H1 (cell line): ENCODE measurements at regions not wholly inside any gene's neighbourhood (a gene's known extent, or its start where the extent isn't known, plus 50 kb on each side); places are given as distances from the start of the nearest gene placed in this dataset.
A peak's percentile ranks its signal among the peaks of the same experiment; 100 is the strongest.

ENCODE experiments used
- CTCF ChIA-PET: fragments of 300-600 bp; sonication (Branson Sonifier 250); formaldehyde crosslinking; loops from one replicate; lab custom pipeline; 2021; ENCODE audit not compliant: partially characterized antibody; lab: Charles Lee
- POLR2A ChIA-PET: fragments of 300-600 bp; sonication (Branson Sonifier 250); formaldehyde crosslinking; loops from one replicate; lab custom pipeline; 2021; ENCODE audit warnings: inconsistent platforms; ENCODE audit not compliant: partially characterized antibody; lab: Charles Lee
- DNase-seq, 2 experiments: peaks; one replicate each; pipeline versions ENCODE4 v3.0.0 to v3.0.0-alpha.2; 2010 to 2022; ENCODE audit warnings: low spot score in 2 of 2, low read depth in 1 of 2, mixed read lengths in 1 of 2
- FAIRE-seq: peaks from 2 replicates; lab custom pipeline; 2011; peaks lifted over from hg19 to GRCh38; lab: Jason Lieb, UNC
- H2AFZ ChIP-seq: 2 replicates; pipeline ENCODE4 v1.8.1; 2012; ENCODE audit warnings: low read length, inconsistent platforms
- H2AK5ac ChIP-seq: 2 replicates; pipeline ENCODE4 v1.6.1; 2013; ENCODE audit warnings: low read depth, low read length
- H2BK120ac ChIP-seq: replicated peaks from 2 replicates; pipeline ENCODE3; 2013; ENCODE audit warnings: low read depth, low read length, inconsistent platforms
- H2BK12ac ChIP-seq: 2 replicates; pipeline ENCODE4 v1.6.1; 2013; ENCODE audit warnings: low read depth, low read length
- H2BK15ac ChIP-seq: 2 replicates; pipeline ENCODE4 v1.6.1; 2013; ENCODE audit warnings: low read length
- H2BK20ac ChIP-seq: 2 replicates; pipeline ENCODE4 v1.6.1; 2013; ENCODE audit warnings: low read length
- H2BK5ac ChIP-seq: 2 replicates; pipeline ENCODE4 v1.6.1; 2013; ENCODE audit warnings: low read depth, low read length
- H3K14ac ChIP-seq: 2 replicates; pipeline ENCODE4 v1.6.1; 2013; ENCODE audit warnings: inconsistent platforms; ENCODE audit not compliant: insufficient read length
- H3K18ac ChIP-seq: 2 replicates; pipeline ENCODE4 v1.6.1; 2013; ENCODE audit warnings: low read length; ENCODE audit errors: extremely low read depth
- H3K23ac ChIP-seq: 2 replicates; pipeline ENCODE4 v1.6.1; 2013; ENCODE audit warnings: inconsistent platforms; ENCODE audit not compliant: insufficient read length
- H3K23me2 ChIP-seq: 2 replicates; pipeline ENCODE4 v1.6.1; 2013; ENCODE audit warnings: low read depth, low read length
- H3K27ac ChIP-seq: 2 replicates; pipeline ENCODE4 v1.6.1; 2011; ENCODE audit warnings: low read depth, low read length, inconsistent platforms
- H3K27me3 ChIP-seq, 4 experiments: replicated peaks in 1 of 4; 1 replicate in 1 of 4; 2 replicates in 3 of 4; pipeline versions ENCODE4 v1.6.1 to v1.8.1; 2011 to 2013; ENCODE audit warnings: low read length in 3 of 4, mild to moderate bottlenecking in 3 of 4, inconsistent platforms in 2 of 4, mixed read lengths in 2 of 4, moderate library complexity in 1 of 4; ENCODE audit not compliant: control insufficient read depth in 3 of 4, insufficient read depth in 3 of 4; ENCODE audit errors: extremely low read depth in 1 of 4
- H3K36me3 ChIP-seq, 4 experiments: 2 replicates each; pipeline versions ENCODE4 v1.6.1 to v1.8.1; 2011 to 2013; ENCODE audit warnings: mild to moderate bottlenecking in 4 of 4, low read length in 3 of 4, moderate library complexity in 2 of 4, control low read depth in 1 of 4, inconsistent platforms in 1 of 4; ENCODE audit not compliant: insufficient read depth in 4 of 4, control insufficient read depth in 2 of 4
- H3K4ac ChIP-seq: replicated peaks from 2 replicates; pipeline ENCODE3; 2013; ENCODE audit warnings: low read length, low read depth, mixed read lengths, inconsistent platforms; ENCODE audit not compliant: insufficient read length
- H3K4me1 ChIP-seq, 4 experiments: replicated peaks in 1 of 4; 1 replicate in 1 of 4; 2 replicates in 3 of 4; pipeline versions ENCODE4 v1.6.1 to v1.8.1; 2011 to 2013; ENCODE audit warnings: low read length in 3 of 4, inconsistent platforms in 2 of 4, mixed read lengths in 1 of 4; ENCODE audit not compliant: insufficient read depth in 4 of 4, control insufficient read depth in 3 of 4
- H3K4me2 ChIP-seq, 2 experiments: 2 replicates each; pipeline versions ENCODE4 v1.6.1 to v1.8.1; 2011 to 2013; ENCODE audit warnings: low read depth in 2 of 2, low read length in 2 of 2, control low read depth in 1 of 2, inconsistent platforms in 1 of 2, mild to moderate bottlenecking in 1 of 2; ENCODE audit not compliant: insufficient read depth in 1 of 2
- H3K4me3 ChIP-seq, 4 experiments: fragments of 200-600, 300-600 bp in 1 of 4; sonication (generic), shearing (Covaris generic), sonication (Bioruptor Twin) in 1 of 4; 2 replicates each; pipeline versions ENCODE4 v1.5.1 to v1.8.1; 2011 to 2016; ENCODE audit warnings: low read length in 4 of 4, low read depth in 3 of 4, control low read depth in 2 of 4, inconsistent platforms in 2 of 4, mild to moderate bottlenecking in 2 of 4, mixed read lengths in 1 of 4, moderate library complexity in 1 of 4; ENCODE audit not compliant: insufficient read depth in 2 of 4; ENCODE audit errors: extremely low read depth in 1 of 4
- H3K56ac ChIP-seq: replicated peaks from 2 replicates; pipeline ENCODE3; 2013; ENCODE audit warnings: low read depth, mild to moderate bottlenecking, mixed read lengths, low read length, inconsistent platforms; ENCODE audit not compliant: insufficient read length
- H3K79me1 ChIP-seq: 2 replicates; pipeline ENCODE4 v1.6.1; 2013; ENCODE audit warnings: low read depth, low read length, control low read depth
- H3K79me2 ChIP-seq, 2 experiments: 2 replicates each; pipeline versions ENCODE4 v1.6.1 to v1.8.1; 2012 to 2013; ENCODE audit warnings: low read length in 2 of 2, mild to moderate bottlenecking in 2 of 2, inconsistent platforms in 1 of 2; ENCODE audit not compliant: insufficient read depth in 2 of 2, control insufficient read depth in 1 of 2
- H3K9ac ChIP-seq, 4 experiments: replicated peaks in 1 of 4; 1 replicate in 1 of 4; 2 replicates in 3 of 4; pipeline versions ENCODE4 v1.6.1 to v1.8.1; 2011 to 2013; ENCODE audit warnings: low read depth in 3 of 4, low read length in 3 of 4, control low read depth in 2 of 4, mild to moderate bottlenecking in 2 of 4, moderate library complexity in 2 of 4, inconsistent platforms in 1 of 4; ENCODE audit errors: extremely low read depth in 1 of 4
- H3K9me3 ChIP-seq, 2 experiments: 2 replicates each; pipeline versions ENCODE4 v1.6.1 to v1.8.1; 2012 to 2013; ENCODE audit warnings: mild to moderate bottlenecking in 2 of 2, moderate library complexity in 2 of 2, control low read depth in 1 of 2, inconsistent platforms in 1 of 2, low read depth in 1 of 2, low read length in 1 of 2, mixed read lengths in 1 of 2; ENCODE audit not compliant: insufficient read depth in 2 of 2
- H4K20me1 ChIP-seq, 2 experiments: replicated peaks in 1 of 2; 2 replicates each; pipeline versions ENCODE3 to v1.8.1; 2011 to 2013; ENCODE audit warnings: inconsistent platforms in 2 of 2, low read length in 2 of 2, mild to moderate bottlenecking in 1 of 2; ENCODE audit not compliant: insufficient read depth in 2 of 2, control insufficient read depth in 1 of 2
- H4K5ac ChIP-seq: 2 replicates; pipeline ENCODE4 v1.6.1; 2013; ENCODE audit warnings: low read length, low read depth, mixed read lengths, inconsistent platforms; ENCODE audit not compliant: insufficient read length
- H4K8ac ChIP-seq: 2 replicates; pipeline ENCODE4 v1.8.0; 2013; ENCODE audit warnings: mild to moderate bottlenecking, moderate library complexity, low read length, inconsistent platforms; ENCODE audit not compliant: insufficient read depth; ENCODE audit errors: extremely low read depth
- H4K91ac ChIP-seq: replicated peaks from 2 replicates; pipeline ENCODE3; 2013; ENCODE audit warnings: low read length, mixed read lengths, inconsistent platforms; ENCODE audit not compliant: insufficient read length
- BCL11A ChIP-seq, 2 experiments: IDR thresholded peaks; one replicate each; pipeline ENCODE4 v1.6.1; 2011; ENCODE audit warnings: low read depth in 2 of 2, low read length in 2 of 2, mild to moderate bottlenecking in 2 of 2
- BRCA1 ChIP-seq: IDR thresholded peaks from 2 replicates; pipeline ENCODE4 v1.6.1; 2012; ENCODE audit warnings: low read depth, low read length, improper control_type of control experiment
- CBX5 ChIP-seq: fragments of 300-800, 300-1000 bp; sonication (generic); IDR thresholded peaks from 2 replicates; pipeline ENCODE4 v1.7.1; 2016; ENCODE audit warnings: antibody characterized with exemption, low read length, low read depth
- CTBP2 ChIP-seq: IDR thresholded peaks from 2 replicates; pipeline ENCODE4 v1.7.0; 2011; ENCODE audit warnings: borderline replicate concordance, mild to moderate bottlenecking, moderate library complexity, mixed read lengths, low read length; ENCODE audit not compliant: insufficient read depth, insufficient read length
- EP300 ChIP-seq, 2 experiments: IDR thresholded peaks; 1 replicate in 1 of 2; 2 replicates in 1 of 2; pipeline ENCODE4 v1.6.1; 2011 to 2012; ENCODE audit warnings: low read depth in 2 of 2, low read length in 2 of 2, mild to moderate bottlenecking in 2 of 2, borderline replicate concordance in 1 of 2, inconsistent platforms in 1 of 2, moderate library complexity in 1 of 2
- EZH2 ChIP-seq: fragments of 200-600 bp; sonication (generic); IDR thresholded peaks from 2 replicates; pipeline ENCODE4 v1.7.1; 2012; ENCODE audit warnings: low read depth, mild to moderate bottlenecking, moderate library complexity, low read length, inconsistent platforms; ENCODE audit not compliant: severe bottlenecking
- GABPA ChIP-seq: IDR thresholded peaks from 2 replicates; pipeline ENCODE4 v1.6.1; 2011; ENCODE audit warnings: mild to moderate bottlenecking, low read length, moderate library complexity, borderline replicate concordance; ENCODE audit not compliant: insufficient read depth
- HDAC6 ChIP-seq: IDR thresholded peaks from one replicate; pipeline ENCODE4 v1.7.1; 2012; ENCODE audit warnings: low read depth, mild to moderate bottlenecking, inconsistent platforms, low read length, moderate library complexity
- JUND ChIP-seq: IDR thresholded peaks from 2 replicates; pipeline ENCODE4 v1.6.1; 2011; ENCODE audit warnings: mild to moderate bottlenecking, improper control_type of control experiment, low read length
- POLR2AphosphoS5 ChIP-seq: IDR thresholded peaks from 2 replicates; pipeline ENCODE4 v1.6.1; 2011; ENCODE audit warnings: low read depth, low read length
- SIN3A ChIP-seq, 2 experiments: IDR thresholded peaks in 1 of 2; conservative IDR thresholded peaks in 1 of 2; 2 replicates each; pipeline ENCODE4 v1.6.1; 2011 to 2012; ENCODE audit warnings: low read length in 2 of 2, improper control_type of control experiment in 1 of 2, low read depth in 1 of 2, mild to moderate bottlenecking in 1 of 2
- SP1 ChIP-seq: IDR thresholded peaks from 2 replicates; pipeline ENCODE4 v1.6.1; 2011; ENCODE audit warnings: low read depth, low read length
- SP4 ChIP-seq: IDR thresholded peaks from 2 replicates; pipeline ENCODE4 v1.6.1; 2012; ENCODE audit warnings: low read length, inconsistent platforms
- TCF12 ChIP-seq: IDR thresholded peaks from 2 replicates; pipeline ENCODE4 v1.6.1; 2011; ENCODE audit warnings: low read depth, mild to moderate bottlenecking, low read length
- ZNF274 ChIP-seq: IDR thresholded peaks from 2 replicates; pipeline ENCODE4 v1.7.0; 2012; ENCODE audit warnings: low read length, borderline replicate concordance; ENCODE audit errors: extremely low read depth
- WGBS, 2 experiments: shearing (Covaris generic) in 1 of 2; methylation state at CpG; one replicate each; pipeline versions ENCODE4 v1.1.6 to v1.1.7; 2013 to 2015; ENCODE audit warnings: low lambda C conversion rate in 2 of 2, mixed read lengths in 2 of 2, inconsistent platforms in 1 of 2, low coverage in 1 of 2, missing lambda C conversion rate in 1 of 2; ENCODE audit not compliant: insufficient replicate concordance in 2 of 2, insufficient coverage in 1 of 2, insufficient read length in 1 of 2; ENCODE audit errors: extremely low coverage in 1 of 2, missing lambda C conversion rate in 1 of 2; 5-methylcytosine and 5-hydroxymethylcytosine counted together

GRCh38 chr1:193891788-193892187 is 705.4 kb upstream of the B3GALT2 start:
- Histone ChIP-seq H4K91ac (no peak overlapping the region), H3K23me2 (no peaks in the 10 kb centered on the region), H2BK15ac (no peak overlapping the region), H3K79me1 (no peaks in the 10 kb centered on the region), H3K27ac (no peak overlapping the region), H3K56ac (no peak overlapping the region), H3K36me3 (no peaks in the 10 kb centered on the region; a peak in 2 of 8 replicates), H3K27me3 (no peaks in the 10 kb centered on the region), H2AK5ac (no peak overlapping the region), H3K4me2 (no peak overlapping the region), H4K5ac (no peak overlapping the region), H3K23ac (no peak overlapping the region), H3K4me3 (no peak overlapping the region), H3K4ac (no peak overlapping the region), H3K9ac (no peak overlapping the region), H2BK5ac (no peak overlapping the region), H4K20me1 (no peaks in the 10 kb centered on the region), H2BK20ac (no peak overlapping the region), H2AFZ (0 out of 2 replicates have a peak overlapping the region, but pooled peaks have one; percentile 31), H3K9me3 (no peaks in the 10 kb centered on the region), H4K8ac (no peak overlapping the region), H3K14ac (no peak overlapping the region), H2BK120ac (no peak overlapping the region), H3K79me2 (no peaks in the 10 kb centered on the region), H2BK12ac (no peak overlapping the region), H3K4me1 (no peaks in the 10 kb centered on the region), H3K18ac (no peak overlapping the region)
- 100% methylated on average over 2 of the region's 2 CpGs; no CpG with 5 or more reads in 1 of the 2 experiments for WGBS, 2 experiments
- FAIRE-seq (no peak), DNase-seq (no peak)
- ChIA-PET CTCF (interaction anchor here (1.2 kb wide), 1 partner anchor 18 kb away, joined by 3 read pairs; no protein-coding TSS in a partner anchor), POLR2A (no interaction called here)
- TF ChIP-seq GABPA (no peak), SP4 (no peak), JUND (no peak), EZH2 (no peak), SIN3A (conservative IDR thresholded peaks at IDR 0.05 in 1 of 2, IDR thresholded peaks at IDR 0.05 in 1 of 2; ENCODE audit: low read depth in 1 of 2, low read length in 2 of 2) (no peak), ZNF274 (no peak), CTBP2 (no peak), HDAC6 (no peak), SP1 (no peak), TCF12 (no peak), CBX5 (no peak), BRCA1 (no peak), POLR2AphosphoS5 (no peak), EP300 (IDR thresholded peaks at IDR 0.05; ENCODE audit: borderline replicate concordance in 1 of 2, low read depth in 2 of 2, low read length in 2 of 2) (no peak), BCL11A (IDR thresholded peaks at IDR 0.05; ENCODE audit: low read depth in 2 of 2, low read length in 2 of 2) (no peak)
